Parathyroid adenoma (tissue), 2 donors: ENCODE measurements at regions not wholly inside any gene's neighbourhood (a gene's known extent, or its start where the extent isn't known, plus 50 kb on each side); places are given as distances from the start of the nearest gene placed in this dataset.

ENCODE experiments used
- H2AFZ ChIP-seq: fragments of 300-600 bp; sonication (generic); one replicate; pipeline ENCODE4 v1.7.0; 2017; ENCODE audit warnings: antibody characterized with exemption, mild to moderate bottlenecking
- H3K27ac ChIP-seq: fragments of 300-600 bp; sonication (generic); one replicate; pipeline ENCODE4 v1.7.0; 2017
- H3K27me3 ChIP-seq: fragments of 300-600 bp; sonication (generic); one replicate; pipeline ENCODE4 v1.7.0; 2017; ENCODE audit warnings: low read length; ENCODE audit not compliant: control insufficient read depth, insufficient read depth
- H3K36me3 ChIP-seq: fragments of 300-600 bp; sonication (generic); one replicate; pipeline ENCODE4 v1.7.0; 2017; ENCODE audit warnings: low read length; ENCODE audit not compliant: control insufficient read depth, insufficient read depth
- H3K4me1 ChIP-seq: fragments of 300-600 bp; sonication (generic); one replicate; pipeline ENCODE4 v1.7.0; 2017; ENCODE audit warnings: control low read depth
- H3K4me2 ChIP-seq: fragments of 300-600 bp; sonication (generic); one replicate; pipeline ENCODE4 v1.7.0; 2017; ENCODE audit warnings: low read length
- H3K4me3 ChIP-seq: fragments of 300-600 bp; sonication (generic); one replicate; pipeline ENCODE4 v1.7.0; 2017; ENCODE audit warnings: low read depth, low read length
- H3K79me2 ChIP-seq: fragments of 300-600 bp; sonication (generic); one replicate; pipeline ENCODE4 v1.7.0; 2017; ENCODE audit warnings: control low read depth
- H3K9ac ChIP-seq: fragments of 300-600 bp; sonication (generic); one replicate; pipeline ENCODE4 v1.7.0; 2017; ENCODE audit warnings: mild to moderate bottlenecking
- H3K9me3 ChIP-seq: fragments of 300-600 bp; sonication (generic); one replicate; pipeline ENCODE4 v1.7.0; 2017; ENCODE audit warnings: low read length; ENCODE audit not compliant: control insufficient read depth
- CTCF ChIP-seq: fragments of 300-600 bp; sonication (generic); IDR thresholded peaks from one replicate; pipeline ENCODE4 v1.7.0; 2017; ENCODE audit warnings: antibody characterized with exemption, mild to moderate bottlenecking
- donor health status: primary hyperparathyroidism.

GRCh38 chr6:168196881-168197635 lies 118.0 kb upstream of the FRMD1 start:
- no peaks in the 10 kb centered on the region for H3K79me2 ChIP-seq
- H3K27ac ChIP-seq: no peak overlapping the region
- H3K36me3 ChIP-seq: no peaks in the 10 kb centered on the region
- no peak for TF ChIP-seq CTCF
- no peak overlapping the region for H3K4me3 ChIP-seq
- H3K9ac ChIP-seq: no peak overlapping the region
- H3K9me3 ChIP-seq: no peaks in the 10 kb centered on the region
- no peaks in the 10 kb centered on the region for H3K27me3 ChIP-seq
- H3K4me1 ChIP-seq: no peaks in the 10 kb centered on the region
- no peak overlapping the region for H3K4me2 ChIP-seq
- H2AFZ ChIP-seq: no peak overlapping the region

- H3K9ac ChIP-seq: no peak overlapping the region
These were observed 117.4 kb upstream of the FRMD1 start for GRCh38 chr6:168196385-168196860.

GRCh38 chr6:168195712-168196111 lies 116.7 kb upstream of the FRMD1 start:
- Histone ChIP-seq H3K9ac (no peak overlapping the region), H3K4me2 (no peak overlapping the region)

More at GRCh38 chr6:168196385-168196860, 117.4 kb upstream of the FRMD1 start:
- Histone ChIP-seq H3K36me3 (no peaks in the 10 kb centered on the region), H3K4me2 (no peak overlapping the region), H3K9me3 (no peaks in the 10 kb centered on the region), H2AFZ (no peak overlapping the region), H3K79me2 (no peaks in the 10 kb centered on the region), H3K4me1 (no peaks in the 10 kb centered on the region), H3K27me3 (no peaks in the 10 kb centered on the region), H3K4me3 (no peak overlapping the region), H3K27ac (no peak overlapping the region)
- TF ChIP-seq CTCF: no peak

GRCh38 chr6:168194732-168195567 lies 115.9 kb upstream of the FRMD1 start:
- TF ChIP-seq CTCF: no peak
- Histone ChIP-seq H3K4me2 (no peak overlapping the region), H3K79me2 (no peaks in the 10 kb centered on the region), H3K9ac (no peak overlapping the region), H3K27me3 (no peaks in the 10 kb centered on the region), H3K4me3 (no peak overlapping the region), H3K36me3 (no peaks in the 10 kb centered on the region), H3K27ac (no peak overlapping the region), H3K4me1 (no peaks in the 10 kb centered on the region), H2AFZ (no peak overlapping the region), H3K9me3 (no peaks in the 10 kb centered on the region)

More at GRCh38 chr6:168195712-168196111, 116.7 kb upstream of the FRMD1 start:
- Histone ChIP-seq H3K4me3 (no peak overlapping the region), H3K79me2 (no peaks in the 10 kb centered on the region), H3K4me1 (no peaks in the 10 kb centered on the region), H3K27ac (no peak overlapping the region), H3K27me3 (no peaks in the 10 kb centered on the region), H3K9me3 (no peaks in the 10 kb centered on the region), H2AFZ (no peak overlapping the region), H3K36me3 (no peaks in the 10 kb centered on the region)
- no peak for TF ChIP-seq CTCF
